OCI-M2 (cell line): ENCODE measurements at regions not wholly inside any gene's neighbourhood (a gene's known extent, or its start where the extent isn't known, plus 50 kb on each side); places are given as distances from the start of the nearest gene placed in this dataset.

Experiments used
- DNase-seq: peaks from one replicate; lab custom pipeline; 2025; ENCODE audit not compliant: unreplicated experiment; lab: John Stamatoyannopoulos, UW

- no peak for DNase-seq
Measured at GRCh38 chr6:22236626-22237414, 60.0 kb downstream of the PRL start.
